K562 (cell line): ENCODE measurements at regions not wholly inside any gene's neighbourhood (a gene's known extent, or its start where the extent isn't known, plus 50 kb on each side); places are given as distances from the start of the nearest gene placed in this dataset.

ENCODE experiments used
- BACH1 ChIP-seq: fragments of 200-800 bp; sonication (Bioruptor generic); IDR thresholded peaks from 2 replicates; pipeline ENCODE4 v1.6.1; 2016; ENCODE audit warnings: missing genetic modification characterization, missing compliant biosample characterization
- C11orf30 ChIP-seq: fragments of 450-650 bp; IDR thresholded peaks from 2 replicates; pipeline ENCODE4 v1.6.1; 2016; ENCODE audit warnings: low read depth, mild to moderate bottlenecking
- CREBBP ChIP-seq: IDR thresholded peaks from one replicate; pipeline ENCODE4 v1.6.1; 2012; ENCODE audit warnings: low read depth, mild to moderate bottlenecking, control low read depth, inconsistent platforms, low read length
- CTCF ChIP-seq, 3 experiments: IDR thresholded peaks in 2 of 3; conservative IDR thresholded peaks in 1 of 3; 2 replicates each; pipeline ENCODE4 v1.5.1; 2011 to 2012; ENCODE audit warnings: low read length in 3 of 3, mild to moderate bottlenecking in 3 of 3, control low read depth in 2 of 3, improper control_type of control experiment in 1 of 3, inconsistent platforms in 1 of 3, low read depth in 1 of 3, mixed read lengths in 1 of 3, moderate library complexity in 1 of 3; ENCODE audit not compliant: insufficient read depth in 2 of 3
- GTF2A2 ChIP-seq: IDR thresholded peaks from 2 replicates; pipeline ENCODE4 v1.6.1; 2016; ENCODE audit warnings: mild to moderate bottlenecking, missing genetic modification characterization, missing compliant biosample characterization
- HMGN3 ChIP-seq: IDR thresholded peaks from 2 replicates; pipeline ENCODE4 v1.6.1; 2011; ENCODE audit warnings: borderline replicate concordance, low read depth, mild to moderate bottlenecking, mixed read lengths, low read length; ENCODE audit not compliant: insufficient read length; ENCODE audit errors: extremely low read depth
- HNRNPL ChIP-seq: fragments of 200-400 bp; formaldehyde crosslinking; IDR thresholded peaks from 2 replicates; pipeline ENCODE4 v1.6.1; 2017; ENCODE audit warnings: low read depth, mild to moderate bottlenecking, low read length
- ID3 ChIP-seq, 2 experiments: fragments of 250-450 bp in 1 of 2; fragments of 450-650 bp in 1 of 2; sonication (Bioruptor Pico) in 1 of 2; IDR thresholded peaks; 2 replicates each; pipeline versions ENCODE4 v1.6.1 to v1.8.0; 2016 to 2021; ENCODE audit warnings: mild to moderate bottlenecking in 2 of 2, moderate library complexity in 2 of 2, missing compliant biosample characterization in 1 of 2, missing genetic modification characterization in 1 of 2
- KAT7 ChIP-seq: sonication (generic); formaldehyde crosslinking; IDR thresholded peaks from 2 replicates; pipeline ENCODE4 v1.8.0; 2022; ENCODE audit warnings: missing genetic modification reagents, mild to moderate bottlenecking, borderline replicate concordance
- KLF13 ChIP-seq: fragments of 450-650 bp; IDR thresholded peaks from 2 replicates; pipeline ENCODE4 v1.6.1; 2016; ENCODE audit warnings: missing genetic modification characterization, low read depth, mild to moderate bottlenecking, missing compliant biosample characterization, moderate library complexity, borderline replicate concordance
- MCM2 ChIP-seq: fragments of 450-650 bp; IDR thresholded peaks from 2 replicates; pipeline ENCODE4 v1.6.1; 2017; ENCODE audit warnings: low read depth, mild to moderate bottlenecking
- MTA3 ChIP-seq: fragments of 450-650 bp; formaldehyde crosslinking; IDR thresholded peaks from 2 replicates; pipeline ENCODE4 v1.6.1; 2017; ENCODE audit warnings: mild to moderate bottlenecking, borderline replicate concordance
- NFRKB ChIP-seq: fragments of 450-650 bp; IDR thresholded peaks from 2 replicates; pipeline ENCODE4 v1.6.1; 2016; ENCODE audit warnings: low read depth
- NR1H2 ChIP-seq: sonication (generic); formaldehyde crosslinking; IDR thresholded peaks from 2 replicates; pipeline ENCODE4 v1.4.0; 2020; ENCODE audit warnings: mild to moderate bottlenecking, missing genetic modification reagents
- RAD21 ChIP-seq, 2 experiments: fragments of 250-450 bp in 1 of 2; fragments of 450-650 bp in 1 of 2; sonication (Bioruptor Pico) in 1 of 2; formaldehyde crosslinking in 1 of 2; IDR thresholded peaks in 1 of 2; conservative IDR thresholded peaks in 1 of 2; 2 replicates each; pipeline versions ENCODE4 v1.4.0 to v1.8.0; 2020 to 2022; ENCODE audit warnings: mild to moderate bottlenecking in 2 of 2, moderate library complexity in 1 of 2
- TSC22D4 ChIP-seq: fragments of 450-650 bp; IDR thresholded peaks from 2 replicates; pipeline ENCODE4 v1.6.1; 2016; ENCODE audit warnings: missing genetic modification characterization, missing biosample characterization, control low read depth
- YY1 ChIP-seq, 3 experiments: IDR thresholded peaks; 2 replicates each; pipeline ENCODE4 v1.6.1; 2011; ENCODE audit warnings: low read length in 2 of 3, mild to moderate bottlenecking in 2 of 3, moderate library complexity in 2 of 3, borderline replicate concordance in 1 of 3, control low read depth in 1 of 3, low read depth in 1 of 3; ENCODE audit not compliant: insufficient read depth in 3 of 3, insufficient replicate concordance in 2 of 3, control insufficient read depth in 1 of 3, insufficient read length in 1 of 3; ENCODE audit errors: extremely low read depth in 1 of 3
- ZNF23 ChIP-seq: fragments of 250-450 bp; sonication (Bioruptor Pico); IDR thresholded peaks from 2 replicates; pipeline ENCODE4 v1.4.0; 2020; ENCODE audit warnings: mild to moderate bottlenecking
- ZNF717 ChIP-seq: fragments of 250-450 bp; sonication (Bioruptor Pico); IDR thresholded peaks from 2 replicates; pipeline ENCODE4 v1.5.0; 2021
- ZNF778 ChIP-seq: fragments of 450-650 bp; formaldehyde crosslinking; IDR thresholded peaks from 2 replicates; pipeline ENCODE4 v1.4.0; 2020; ENCODE audit warnings: mild to moderate bottlenecking, moderate library complexity
- TF ChIP-seq, protein P1 (sequence below): fragments of 250-450 bp; sonication (Bioruptor Pico); IDR thresholded peaks from 2 replicates; pipeline ENCODE4 v1.8.0; 2022; ENCODE audit warnings: moderate library complexity, mild to moderate bottlenecking, inconsistent platforms
- TF ChIP-seq, protein P2 (sequence below): fragments of 450-650 bp; IDR thresholded peaks from 2 replicates; pipeline ENCODE4 v1.6.1; 2016; ENCODE audit warnings: borderline replicate concordance

DNA sequence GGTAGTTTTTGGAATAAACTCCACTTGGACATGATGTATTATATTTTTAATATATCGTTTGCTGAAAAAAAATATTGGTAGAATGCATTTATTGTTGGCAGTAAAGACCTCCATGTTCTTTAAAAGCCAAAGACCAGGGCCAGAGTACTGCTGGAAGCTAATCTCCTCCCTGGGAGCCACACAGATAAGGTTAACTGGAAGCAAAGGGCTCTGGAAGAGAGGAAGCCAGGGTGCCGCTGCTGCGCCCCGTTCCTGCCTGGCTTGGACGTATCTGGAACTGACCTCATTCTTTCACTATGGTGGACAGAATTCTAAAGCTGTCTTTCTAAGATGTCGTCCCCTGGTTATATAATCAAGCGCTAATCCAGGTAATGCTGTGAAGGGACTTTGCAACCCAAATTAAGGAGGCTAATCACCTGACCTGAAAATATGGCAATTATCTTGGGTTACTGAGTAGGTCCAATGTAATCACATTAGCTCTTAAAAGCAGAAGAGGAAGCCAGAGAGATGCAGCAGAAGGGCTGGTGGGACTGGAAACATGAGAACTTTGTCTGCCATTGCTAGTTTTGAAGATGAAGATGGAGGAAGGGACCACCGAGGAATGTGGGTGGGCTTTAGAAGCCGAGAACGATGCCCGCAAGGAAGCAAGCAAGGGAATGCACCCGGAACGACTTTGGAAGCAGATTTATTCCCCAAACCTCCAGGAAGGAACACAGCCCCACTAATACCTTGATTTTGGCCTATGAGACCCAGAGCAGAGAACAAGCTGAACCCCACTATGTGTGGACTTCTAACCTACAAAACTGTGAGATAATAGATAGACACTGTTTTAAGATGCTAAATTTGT, 167.7 kb upstream of the KCNJ15 start (continued):
- TF ChIP-seq RAD21 (CRISPR knock-in tag; conservative IDR thresholded peaks at IDR 0.05 in 1 of 2, IDR thresholded peaks at IDR 0.05 in 1 of 2) (no peak), TSC22D4 (tag) (no peak), YY1 (IDR thresholded peaks at IDR 0.05; ENCODE audit: borderline replicate concordance in 1 of 3, control insufficient read depth in 1 of 3, extremely low read depth in 1 of 3, insufficient read depth in 3 of 3, insufficient read length in 1 of 3, insufficient replicate concordance in 2 of 3, low read depth in 1 of 3, low read length in 2 of 3) (peak in 1 of 3 experiments; percentile 37), ZNF717 (CRISPR knock-in tag) (no peak), NFRKB (peak; percentile 83), KAT7 (CRISPR knock-in tag) (no peak), C11orf30 (no peak; the same call in 1 of the 2 replicates), KLF13 (0 out of 2 replicates have a peak, but pooled peaks have one; percentile 24), ZNF778 (no peak), ID3 (CRISPR knock-in tag; IDR thresholded peaks at IDR 0.05) (no peak), ID3 (tag; IDR thresholded peaks at IDR 0.05) (peak; percentile 85), ZNF23 (CRISPR knock-in tag) (no peak), CREBBP (no peak), HNRNPL (no peak), GTF2A2 (tag) (no peak), MTA3 (no peak; the same call in none of the 2 replicates), NR1H2 (CRISPR knock-in tag) (no peak), MCM2 (no peak), HMGN3 (no peak), CTCF (IDR thresholded peaks at IDR 0.05 in 2 of 3, conservative IDR thresholded peaks at IDR 0.05 in 1 of 3; ENCODE audit: insufficient read depth in 2 of 3, low read depth in 1 of 3, low read length in 3 of 3) (no peak), BACH1 (tag) (no peak)
- TF ChIP-seq, protein P1, sequence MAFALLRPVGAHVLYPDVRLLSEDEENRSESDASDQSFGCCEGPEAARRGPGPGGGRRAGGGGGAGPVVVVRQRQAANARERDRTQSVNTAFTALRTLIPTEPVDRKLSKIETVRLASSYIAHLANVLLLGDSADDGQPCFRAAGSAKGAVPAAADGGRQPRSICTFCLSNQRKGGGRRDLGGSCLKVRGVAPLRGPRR (CRISPR knock-in tag) = no peak
- TF ChIP-seq, protein P2, sequence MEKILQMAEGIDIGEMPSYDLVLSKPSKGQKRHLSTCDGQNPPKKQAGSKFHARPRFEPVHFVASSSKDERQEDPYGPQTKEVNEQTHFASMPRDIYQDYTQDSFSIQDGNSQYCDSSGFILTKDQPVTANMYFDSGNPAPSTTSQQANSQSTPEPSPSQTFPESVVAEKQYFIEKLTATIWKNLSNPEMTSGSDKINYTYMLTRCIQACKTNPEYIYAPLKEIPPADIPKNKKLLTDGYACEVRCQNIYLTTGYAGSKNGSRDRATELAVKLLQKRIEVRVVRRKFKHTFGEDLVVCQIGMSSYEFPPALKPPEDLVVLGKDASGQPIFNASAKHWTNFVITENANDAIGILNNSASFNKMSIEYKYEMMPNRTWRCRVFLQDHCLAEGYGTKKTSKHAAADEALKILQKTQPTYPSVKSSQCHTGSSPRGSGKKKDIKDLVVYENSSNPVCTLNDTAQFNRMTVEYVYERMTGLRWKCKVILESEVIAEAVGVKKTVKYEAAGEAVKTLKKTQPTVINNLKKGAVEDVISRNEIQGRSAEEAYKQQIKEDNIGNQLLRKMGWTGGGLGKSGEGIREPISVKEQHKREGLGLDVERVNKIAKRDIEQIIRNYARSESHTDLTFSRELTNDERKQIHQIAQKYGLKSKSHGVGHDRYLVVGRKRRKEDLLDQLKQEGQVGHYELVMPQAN = no peak
